Mesenchymal stem cell (in vitro differentiated cells and primary cell): ENCODE measurements at regions not wholly inside any gene's neighbourhood (a gene's known extent, or its start where the extent isn't known, plus 50 kb on each side); places are given as distances from the start of the nearest gene placed in this dataset.

Source experiments
- DNase-seq: peaks from one replicate; pipeline ENCODE4 v3.0.0-alpha.2; 2013
- H2AFZ ChIP-seq: one replicate; pipeline ENCODE4 v1.6.1; 2013; ENCODE audit warnings: low read depth, mild to moderate bottlenecking, control low read depth, inconsistent platforms, low read length, moderate library complexity
- H2AK5ac ChIP-seq: 2 replicates; pipeline ENCODE4 v1.6.1; 2013; ENCODE audit warnings: low read length, moderate library complexity, mild to moderate bottlenecking, inconsistent platforms; ENCODE audit not compliant: severe bottlenecking
- H2BK120ac ChIP-seq: one replicate; pipeline ENCODE4 v1.6.1; 2013; ENCODE audit warnings: low read depth, mild to moderate bottlenecking, inconsistent platforms, low read length, moderate library complexity
- H2BK12ac ChIP-seq, 2 experiments: one replicate each; pipeline ENCODE4 v1.6.1; 2013; ENCODE audit warnings: inconsistent platforms in 2 of 2, low read length in 2 of 2, mild to moderate bottlenecking in 2 of 2, moderate library complexity in 2 of 2, control low read depth in 1 of 2
- H2BK15ac ChIP-seq: one replicate; pipeline ENCODE4 v1.6.1; 2013; ENCODE audit warnings: mild to moderate bottlenecking, low read depth, inconsistent platforms; ENCODE audit not compliant: poor library complexity, severe bottlenecking
- H2BK5ac ChIP-seq: 2 replicates; pipeline ENCODE4 v1.6.1; 2013; ENCODE audit warnings: low read depth, mild to moderate bottlenecking, low read length, control low read depth, inconsistent platforms; ENCODE audit not compliant: poor library complexity, severe bottlenecking
- H3K14ac ChIP-seq, 2 experiments: one replicate each; pipeline ENCODE4 v1.6.1; 2013; ENCODE audit warnings: inconsistent platforms in 2 of 2, low read length in 2 of 2, control low read depth in 1 of 2, mild to moderate bottlenecking in 1 of 2, moderate library complexity in 1 of 2
- H3K18ac ChIP-seq, 2 experiments: one replicate each; pipeline ENCODE4 v1.6.1; 2013; ENCODE audit warnings: inconsistent platforms in 2 of 2, low read length in 2 of 2, control low read depth in 1 of 2, low read depth in 1 of 2, mild to moderate bottlenecking in 1 of 2
- H3K23ac ChIP-seq, 2 experiments: one replicate each; pipeline ENCODE4 v1.6.1; 2013; ENCODE audit warnings: inconsistent platforms in 2 of 2, low read length in 2 of 2, mild to moderate bottlenecking in 2 of 2, moderate library complexity in 2 of 2, control low read depth in 1 of 2
- H3K27ac ChIP-seq: 2 replicates; pipeline ENCODE4 v1.5.1; 2013; ENCODE audit warnings: mild to moderate bottlenecking, moderate library complexity, low read length, control low read depth, inconsistent platforms; ENCODE audit not compliant: poor library complexity, severe bottlenecking
- H3K27me3 ChIP-seq, 2 experiments: 2 replicates each; pipeline versions ENCODE4 v1.6.1 to v1.7.0; 2013; ENCODE audit warnings: low read length in 2 of 2, mild to moderate bottlenecking in 2 of 2, moderate library complexity in 2 of 2, control low read depth in 1 of 2, inconsistent platforms in 1 of 2; ENCODE audit not compliant: control insufficient read depth in 1 of 2, insufficient read depth in 1 of 2
- H3K36me3 ChIP-seq, 2 experiments: 2 replicates each; pipeline versions ENCODE4 v1.6.1 to v1.7.0; 2013; ENCODE audit warnings: low read length in 2 of 2, control low read depth in 1 of 2, inconsistent platforms in 1 of 2, low read depth in 1 of 2, mild to moderate bottlenecking in 1 of 2; ENCODE audit not compliant: insufficient read depth in 2 of 2, control insufficient read depth in 1 of 2
- H3K4ac ChIP-seq, 2 experiments: one replicate each; pipeline ENCODE4 v1.6.1; 2013; ENCODE audit warnings: inconsistent platforms in 2 of 2, low read length in 2 of 2, mild to moderate bottlenecking in 2 of 2, moderate library complexity in 2 of 2, control low read depth in 1 of 2, low read depth in 1 of 2
- H3K4me1 ChIP-seq: 2 replicates; pipeline ENCODE4 v1.6.1; 2013; ENCODE audit warnings: low read depth, low read length, control low read depth; ENCODE audit not compliant: control insufficient read depth, insufficient read depth
- H3K4me2 ChIP-seq: 2 replicates; pipeline ENCODE4 v1.6.1; 2013; ENCODE audit warnings: low read length, mild to moderate bottlenecking, inconsistent platforms; ENCODE audit not compliant: poor library complexity, severe bottlenecking
- H3K4me3 ChIP-seq, 2 experiments: 2 replicates each; pipeline versions ENCODE4 v1.5.1 to v1.7.0; 2013; ENCODE audit warnings: low read length in 2 of 2, mild to moderate bottlenecking in 2 of 2, control low read depth in 1 of 2, low read depth in 1 of 2; ENCODE audit not compliant: insufficient read depth in 1 of 2
- H3K79me1 ChIP-seq: replicated peaks from 2 replicates; pipeline ENCODE4 v1.6.1; 2013; ENCODE audit warnings: mild to moderate bottlenecking, control low read depth, low read length, inconsistent platforms; ENCODE audit not compliant: poor library complexity, severe bottlenecking
- H3K9ac ChIP-seq: 2 replicates; pipeline ENCODE4 v1.7.0; 2013; ENCODE audit warnings: mild to moderate bottlenecking, low read length, moderate library complexity
- H3K9me3 ChIP-seq: 2 replicates; pipeline ENCODE4 v1.7.0; 2013; ENCODE audit warnings: mild to moderate bottlenecking, low read length; ENCODE audit not compliant: control insufficient read depth
- H4K8ac ChIP-seq: one replicate; pipeline ENCODE4 v1.6.1; 2013; ENCODE audit warnings: inconsistent platforms, mild to moderate bottlenecking, low read length, moderate library complexity
- H4K91ac ChIP-seq: one replicate; pipeline ENCODE4 v1.6.1; 2013; ENCODE audit warnings: mild to moderate bottlenecking, low read length, inconsistent platforms
- WGBS: methylation state at CpG from one replicate; pipeline ENCODE4 v1.1.7; 2013; ENCODE audit warnings: mixed read lengths; 5-methylcytosine and 5-hydroxymethylcytosine counted together

- Histone ChIP-seq H3K23ac (no peak overlapping the region), H2AK5ac (no peak overlapping the region), H3K27me3 (no peaks in the 10 kb centered on the region), H3K4me3 (no peak overlapping the region), H3K9me3 (no peaks in the 10 kb centered on the region), H2BK120ac (no peak overlapping the region), H3K4ac (no peak overlapping the region), H4K91ac (no peak overlapping the region), H2BK5ac (no peak overlapping the region), H2AFZ (no peak overlapping the region), H3K14ac (no peak overlapping the region), H3K4me2 (no peak overlapping the region), H3K36me3 (no peaks in the 10 kb centered on the region), H3K9ac (no peak overlapping the region), H3K4me1 (no peaks in the 10 kb centered on the region), H2BK12ac (no peak overlapping the region), H3K18ac (no peak overlapping the region), H2BK15ac (no peak overlapping the region), H3K27ac (no peak overlapping the region), H4K8ac (no peak overlapping the region), H3K79me1 (no peaks in the 10 kb centered on the region)
- no peak for DNase-seq
- WGBS, result no CpG with 5 or more reads among the region's 1 CpG
Observed at GRCh38 chr6:54467384-54467783, 159.1 kb downstream of the TINAG start.

- H2BK12ac ChIP-seq, result no peak overlapping the region
- H3K9me3 ChIP-seq, result no peaks in the 10 kb centered on the region
- H4K8ac ChIP-seq, result no peak overlapping the region
- H3K4ac ChIP-seq, result no peak overlapping the region
- H3K4me3 ChIP-seq, result no peak overlapping the region
- no peak overlapping the region for H2BK120ac ChIP-seq
- H3K79me1 ChIP-seq, result no peaks in the 10 kb centered on the region
- H2AFZ ChIP-seq, result no peak overlapping the region
- no peak overlapping the region for H3K23ac ChIP-seq
- no peaks in the 10 kb centered on the region for H3K27me3 ChIP-seq
- H2BK5ac ChIP-seq, result no peak overlapping the region
- H3K27ac ChIP-seq, result no peak overlapping the region
- DNase-seq, result no peak
- H4K91ac ChIP-seq, result no peak overlapping the region
- H2AK5ac ChIP-seq, result no peak overlapping the region
- H3K18ac ChIP-seq, result no peak overlapping the region
- no peak overlapping the region for H3K9ac ChIP-seq
- H2BK15ac ChIP-seq, result no peak overlapping the region
- H3K4me2 ChIP-seq, result no peak overlapping the region
- H3K4me1 ChIP-seq, result no peaks in the 10 kb centered on the region
- no peak overlapping the region for H3K14ac ChIP-seq
- no peaks in the 10 kb centered on the region for H3K36me3 ChIP-seq
- 96% methylated on average over 4 of the region's 4 CpGs for WGBS
Observed at GRCh38 chr6:54473328-54473727, 165.1 kb downstream of the TINAG start.

- Histone ChIP-seq H3K23ac (no peak overlapping the region), H2BK15ac (no peak overlapping the region), H4K91ac (no peak overlapping the region), H2BK5ac (no peak overlapping the region), H3K27ac (no peak overlapping the region), H2BK12ac (no peak overlapping the region), H3K18ac (no peak overlapping the region), H3K4me2 (no peak overlapping the region), H3K14ac (no peak overlapping the region), H3K79me1 (no peaks in the 10 kb centered on the region), H3K4me3 (no peak overlapping the region), H3K4me1 (no peaks in the 10 kb centered on the region), H3K4ac (no peak overlapping the region), H3K9ac (no peak overlapping the region), H3K27me3 (no peaks in the 10 kb centered on the region), H2AFZ (no peak overlapping the region), H4K8ac (no peak overlapping the region), H3K36me3 (no peaks in the 10 kb centered on the region), H2AK5ac (no peak overlapping the region), H2BK120ac (no peak overlapping the region), H3K9me3 (no peaks in the 10 kb centered on the region)
- no peak for DNase-seq
- WGBS, result 87% methylated on average over 2 of the region's 2 CpGs
Observed at GRCh38 chr6:54474898-54475297, 166.7 kb downstream of the TINAG start.

- H2BK120ac ChIP-seq, result no peak overlapping the region
- 94% methylated on average over 3 of the region's 4 CpGs for whole genome bisulfite sequencing
- H3K27ac ChIP-seq, result no peak overlapping the region
- H3K4me3 ChIP-seq, result no peak overlapping the region
- no peak overlapping the region for H3K23ac ChIP-seq
- no peak overlapping the region for H2AK5ac ChIP-seq
- H3K4ac ChIP-seq, result no peak overlapping the region
- no peaks in the 10 kb centered on the region for H3K9me3 ChIP-seq
- peaks cover 2% of the 10 kb centered on the region for H3K4me1 ChIP-seq
- no peak overlapping the region for H3K4me2 ChIP-seq
- no peak overlapping the region for H2BK12ac ChIP-seq
- H4K91ac ChIP-seq, result no peak overlapping the region
- no peak overlapping the region for H3K14ac ChIP-seq
- H3K9ac ChIP-seq, result no peak overlapping the region
- no peak overlapping the region for H2BK15ac ChIP-seq
- no peaks in the 10 kb centered on the region for H3K79me1 ChIP-seq
- no peaks in the 10 kb centered on the region for H3K27me3 ChIP-seq
- no peak overlapping the region for H4K8ac ChIP-seq
- no peak overlapping the region for H3K18ac ChIP-seq
- H2AFZ ChIP-seq, result no peak overlapping the region
- no peaks in the 10 kb centered on the region for H3K36me3 ChIP-seq
- no peak for DNase-seq
- H2BK5ac ChIP-seq, result no peak overlapping the region
Observed at GRCh38 chr6:54481091-54481490, 172.8 kb downstream of the TINAG start.
